Activated naive CD4-positive, alpha-beta T cell treated with anti-CD3 and anti-CD28 coated beads for 36 hours (primary cell): ENCODE measurements at regions not wholly inside any gene's neighbourhood (a gene's known extent, or its start where the extent isn't known, plus 50 kb on each side); places are given as distances from the start of the nearest gene placed in this dataset.

Experiments
- CTCF ChIA-PET: fragments of 350-600 bp; sonication (Branson Sonifier 250); formaldehyde crosslinking; loops from one replicate; lab custom pipeline; 2021; ENCODE audit warnings: antibody characterized with exemption; lab: Charles Lee
- DNase-seq: peaks from one replicate; pipeline ENCODE4 v3.0.0-alpha.2; 2020
- H3K27ac Mint-ChIP-seq: one replicate; pipeline ENCODE4 v1.8.0; 2021; ENCODE audit warnings: mild to moderate bottlenecking, mixed read lengths
- H3K27me3 Mint-ChIP-seq: one replicate; pipeline ENCODE4 v1.8.0; 2021; ENCODE audit warnings: low read depth, mixed read lengths
- H3K36me3 Mint-ChIP-seq: one replicate; pipeline ENCODE4 v1.8.0; 2021; ENCODE audit warnings: low read depth, mixed read lengths
- H3K4me1 Mint-ChIP-seq: one replicate; pipeline ENCODE4 v1.8.0; 2021; ENCODE audit warnings: low read depth, mixed read lengths
- H3K4me3 Mint-ChIP-seq: one replicate; pipeline ENCODE4 v1.8.0; 2021; ENCODE audit warnings: mild to moderate bottlenecking, moderate library complexity, mixed read lengths
- H3K9me3 Mint-ChIP-seq: one replicate; pipeline ENCODE4 v1.8.0; 2021; ENCODE audit warnings: mixed read lengths
- intact Hi-C: fragments of 100-400 bp; cut with micrococcal nuclease; formaldehyde crosslinking; loops from one replicate; pipeline ENCODE4 v1.15.1; 2023

GRCh38 chr5:73288803-73289720 is 116.1 kb downstream of the TMEM174 start:
- CTCF ChIA-PET: no interaction called here
- Mint-ChIP-seq H3K4me1 (no peaks in the 10 kb centered on the region), H3K27ac (no peak overlapping the region), H3K36me3 (no peaks in the 10 kb centered on the region), H3K9me3 (peaks cover 4% of the 10 kb centered on the region), H3K27me3 (peaks cover 46% of the 10 kb centered on the region), H3K4me3 (no peak overlapping the region)
- intact Hi-C loops: no loop called here
- no peak for DNase-seq

- CTCF ChIA-PET: no interaction called here
- DNase-seq: no peak
- peaks cover 4% of the 10 kb centered on the region for H3K9me3 Mint-ChIP-seq
- no peak overlapping the region for H3K27ac Mint-ChIP-seq
- H3K27me3 Mint-ChIP-seq: peaks cover 51% of the 10 kb centered on the region
- intact Hi-C loops: no loop called here
- H3K36me3 Mint-ChIP-seq: no peaks in the 10 kb centered on the region
- no peak overlapping the region for H3K4me3 Mint-ChIP-seq
- no peaks in the 10 kb centered on the region for H3K4me1 Mint-ChIP-seq
These were observed 113.9 kb downstream of the TMEM174 start for GRCh38 chr5:73286896-73287295.

GRCh38 chr5:73284985-73285384 is 112.0 kb downstream of the TMEM174 start:
- DNase-seq: no peak
- Mint-ChIP-seq H3K4me1 (no peaks in the 10 kb centered on the region), H3K9me3 (peaks cover 4% of the 10 kb centered on the region), H3K4me3 (no peak overlapping the region), H3K27me3 (peaks cover 49% of the 10 kb centered on the region), H3K36me3 (no peaks in the 10 kb centered on the region), H3K27ac (no peak overlapping the region)
- CTCF ChIA-PET: no interaction called here
- intact Hi-C loops: no loop called here

- Mint-ChIP-seq H3K4me1 (no peaks in the 10 kb centered on the region), H3K36me3 (no peaks in the 10 kb centered on the region), H3K4me3 (no peak overlapping the region), H3K27ac (no peak overlapping the region), H3K9me3 (peaks cover 4% of the 10 kb centered on the region), H3K27me3 (peaks cover 54% of the 10 kb centered on the region)
- intact Hi-C loops: no loop called here
- CTCF ChIA-PET: no interaction called here
- no peak for DNase-seq
These were observed 111.3 kb downstream of the TMEM174 start for GRCh38 chr5:73284220-73284795.

GRCh38 chr5:73282923-73283322 is 109.9 kb downstream of the TMEM174 start:
- Mint-ChIP-seq H3K4me1 (no peaks in the 10 kb centered on the region), H3K9me3 (peaks cover 4% of the 10 kb centered on the region), H3K36me3 (no peaks in the 10 kb centered on the region), H3K27me3 (peaks cover 54% of the 10 kb centered on the region), H3K4me3 (no peak overlapping the region), H3K27ac (no peak overlapping the region)
- no peak for DNase-seq
- CTCF ChIA-PET: interaction anchor here (0.6 kb wide), 1 partner anchor 254 kb away, joined by 3 read pairs; no protein-coding TSS in a partner anchor
- intact Hi-C loops: no loop called here

GRCh38 chr5:73282383-73282782 is 109.4 kb downstream of the TMEM174 start:
- intact Hi-C loops: no loop called here
- Mint-ChIP-seq H3K4me3 (no peak overlapping the region), H3K27me3 (peaks cover 59% of the 10 kb centered on the region), H3K27ac (no peak overlapping the region), H3K9me3 (peaks cover under 1% of the 10 kb centered on the region), H3K4me1 (no peaks in the 10 kb centered on the region), H3K36me3 (no peaks in the 10 kb centered on the region)
- no peak for DNase-seq
- CTCF ChIA-PET: no interaction called here

- H3K4me3 Mint-ChIP-seq: no peak overlapping the region
- H3K36me3 Mint-ChIP-seq: no peaks in the 10 kb centered on the region
- CTCF ChIA-PET: no interaction called here
- no peak overlapping the region for H3K27ac Mint-ChIP-seq
- H3K9me3 Mint-ChIP-seq: no peaks in the 10 kb centered on the region
- H3K27me3 Mint-ChIP-seq: peaks cover 59% of the 10 kb centered on the region
- H3K4me1 Mint-ChIP-seq: no peaks in the 10 kb centered on the region
- no peak for DNase-seq
- intact Hi-C loops: no loop called here
These were observed 108.1 kb downstream of the TMEM174 start for GRCh38 chr5:73280821-73281746.

GRCh38 chr5:73280386-73280785 is 107.4 kb downstream of the TMEM174 start:
- H3K36me3 Mint-ChIP-seq: no peaks in the 10 kb centered on the region
- H3K4me3 Mint-ChIP-seq: no peak overlapping the region
- CTCF ChIA-PET: interaction anchor here (1.3 kb wide), 1 partner anchor 171 kb away, joined by 3 read pairs; no protein-coding TSS in a partner anchor
- no peak for DNase-seq
- H3K4me1 Mint-ChIP-seq: no peaks in the 10 kb centered on the region
- H3K9me3 Mint-ChIP-seq: no peaks in the 10 kb centered on the region
- H3K27ac Mint-ChIP-seq: no peak overlapping the region
- H3K27me3 Mint-ChIP-seq: peaks cover 62% of the 10 kb centered on the region
- intact Hi-C loops: no loop called here

GRCh38 chr5:73279805-73280204 is 106.8 kb downstream of the TMEM174 start:
- CTCF ChIA-PET: interaction anchor here (1.3 kb wide), 1 partner anchor 171 kb away, joined by 3 read pairs; no protein-coding TSS in a partner anchor
- Mint-ChIP-seq H3K4me3 (no peak overlapping the region), H3K27me3 (peaks cover 62% of the 10 kb centered on the region), H3K27ac (no peak overlapping the region), H3K36me3 (no peaks in the 10 kb centered on the region), H3K9me3 (no peaks in the 10 kb centered on the region), H3K4me1 (no peaks in the 10 kb centered on the region)
- no peak for DNase-seq
- intact Hi-C loops: no loop called here

- H3K4me1 Mint-ChIP-seq: no peaks in the 10 kb centered on the region
- no peaks in the 10 kb centered on the region for H3K36me3 Mint-ChIP-seq
- CTCF ChIA-PET: no interaction called here
- H3K4me3 Mint-ChIP-seq: no peak overlapping the region
- intact Hi-C loops: no loop called here
- H3K27me3 Mint-ChIP-seq: peaks cover 50% of the 10 kb centered on the region
- H3K27ac Mint-ChIP-seq: no peak overlapping the region
- H3K9me3 Mint-ChIP-seq: no peaks in the 10 kb centered on the region
- no peak for DNase-seq
These were observed 105.7 kb downstream of the TMEM174 start for GRCh38 chr5:73278693-73279092.

GRCh38 chr5:73274881-73275663 is 102.1 kb downstream of the TMEM174 start:
- H3K4me3 Mint-ChIP-seq: no peak overlapping the region
- no peaks in the 10 kb centered on the region for H3K4me1 Mint-ChIP-seq
- intact Hi-C loops: no loop called here
- no peaks in the 10 kb centered on the region for H3K36me3 Mint-ChIP-seq
- no peak overlapping the region for H3K27ac Mint-ChIP-seq
- peaks cover 45% of the 10 kb centered on the region for H3K27me3 Mint-ChIP-seq
- DNase-seq: no peak
- H3K9me3 Mint-ChIP-seq: no peaks in the 10 kb centered on the region
- CTCF ChIA-PET: no interaction called here
